ENCODE measurements at regions not wholly inside any gene's neighbourhood (a gene's known extent, or its start where the extent isn't known, plus 50 kb on each side); places are given as distances from the start of the nearest gene placed in this dataset.

- DNase-seq: no peak
Measured at GRCh38 chr18:78006006-78006773, 756.5 kb downstream of the GALR1 start.

DNA sequence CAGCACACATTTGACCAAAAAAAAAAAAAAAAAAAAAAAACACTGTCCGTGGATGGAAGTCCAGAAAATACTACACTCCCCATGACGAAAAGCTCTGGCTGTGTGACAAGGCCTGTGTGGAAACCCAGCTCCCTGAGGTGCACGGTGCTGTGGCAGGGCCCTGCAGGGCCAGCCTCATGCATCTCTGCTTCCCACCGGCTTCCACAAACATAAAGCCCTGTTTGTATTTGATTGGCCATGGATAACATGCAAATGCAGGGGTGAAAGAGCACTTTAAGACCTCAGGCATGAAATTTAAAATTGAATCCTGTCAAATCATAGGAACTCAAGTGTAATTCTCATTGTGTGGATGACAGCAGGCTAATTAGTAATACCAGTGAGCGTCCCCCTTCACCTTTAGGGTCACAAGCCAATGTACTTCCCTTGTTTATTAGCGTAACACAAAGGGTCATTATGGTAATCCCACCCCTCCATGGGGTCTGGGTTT, 757.2 kb downstream of the GALR1 start:
- no peak for DNase-seq

- DNase-seq: no peak
Measured at GRCh38 chr18:78010363-78010762, 760.7 kb downstream of the GALR1 start.

- DNase-seq: no peak
Measured at GRCh38 chr18:78017869-78018268, 768.2 kb downstream of the GALR1 start.

DNA sequence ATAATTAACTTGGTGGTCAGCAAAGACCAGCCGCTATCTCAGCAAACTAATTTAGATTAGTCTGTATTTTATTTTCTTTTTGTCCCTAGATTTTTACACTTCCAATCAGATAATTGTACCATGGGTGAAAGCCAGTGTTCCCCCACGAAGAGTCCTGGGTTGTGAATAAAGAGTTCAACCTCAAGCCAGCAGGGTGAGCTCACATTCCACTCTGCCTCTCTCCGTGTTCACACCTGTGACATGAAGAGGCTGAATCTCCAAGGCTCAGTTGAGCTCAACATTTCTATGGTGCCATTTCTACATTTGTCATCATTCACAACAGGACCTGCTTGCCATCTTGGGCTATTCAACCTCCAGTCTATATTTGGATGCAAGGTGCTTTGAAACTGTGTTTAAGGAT, 771.5 kb downstream of the GALR1 start:
- no peak for DNase-seq

- no peak for DNase-seq
Measured at GRCh38 chr18:78031589-78031988, 781.9 kb downstream of the GALR1 start.

DNA sequence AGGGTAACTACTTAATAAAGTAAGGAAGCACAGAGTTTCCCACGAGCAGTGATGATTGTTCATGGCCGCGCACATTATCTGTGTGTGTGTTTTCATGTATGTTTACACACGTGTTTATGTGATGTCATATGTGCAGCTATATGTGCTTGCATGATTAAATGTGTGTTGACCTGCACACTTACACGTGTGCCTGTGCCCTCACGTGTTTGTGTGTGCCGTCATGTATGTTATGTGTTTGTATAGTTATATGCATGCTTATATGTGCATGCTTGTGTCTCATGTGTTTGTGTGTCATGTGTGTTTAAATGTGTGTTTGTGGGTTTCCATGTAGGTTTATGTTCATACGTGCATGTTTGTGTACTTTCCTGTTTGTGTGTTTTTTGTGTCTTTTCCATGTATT, 782.3 kb downstream of the GALR1 start:
- no peak for DNase-seq

DNA sequence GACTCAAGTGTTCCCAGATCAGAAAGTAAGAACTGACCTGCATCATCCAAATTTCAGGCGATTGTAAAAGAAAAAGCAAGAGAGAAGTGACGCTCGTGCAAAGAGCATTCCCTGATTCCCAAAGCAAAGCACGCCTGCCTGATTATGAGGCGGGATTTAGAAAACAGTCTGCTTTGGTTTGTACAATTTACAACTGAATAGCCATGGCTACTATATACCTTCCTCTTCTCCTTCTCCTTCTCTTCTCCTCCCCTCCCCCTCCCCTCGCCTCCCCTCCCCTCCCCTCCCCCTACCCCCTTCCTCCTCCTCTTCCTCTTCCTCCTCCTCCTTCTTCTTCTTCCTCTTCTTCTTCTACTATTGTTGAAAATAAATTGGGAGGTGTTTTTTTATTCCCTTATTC, 782.9 kb downstream of the GALR1 start:
- no peak for DNase-seq

GRCh38 chr18:78034755-78035154, 785.1 kb downstream of the GALR1 start:
- DNase-seq: no peak

- no peak for DNase-seq
Measured at GRCh38 chr18:78041218-78041617, 791.6 kb downstream of the GALR1 start.

DNA sequence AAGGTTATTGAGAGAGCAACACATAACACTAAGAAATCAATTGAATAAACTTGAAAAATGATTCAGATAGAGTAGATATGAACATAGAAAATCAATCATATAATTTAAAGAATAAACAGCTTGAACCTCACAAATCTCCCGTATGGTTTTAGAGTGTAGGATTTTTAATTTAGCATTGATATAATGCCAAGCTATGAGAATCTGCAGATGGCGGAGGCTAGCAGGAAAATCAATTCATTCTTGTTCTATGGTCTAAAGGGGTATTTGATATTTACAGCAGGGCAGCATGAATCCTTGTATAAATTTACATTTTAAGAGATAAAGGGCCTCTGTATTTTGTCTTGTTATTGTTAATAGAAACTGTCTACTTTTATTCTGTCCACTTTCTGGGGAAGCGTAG, 797.0 kb downstream of the GALR1 start:
- no peak for DNase-seq

DNA sequence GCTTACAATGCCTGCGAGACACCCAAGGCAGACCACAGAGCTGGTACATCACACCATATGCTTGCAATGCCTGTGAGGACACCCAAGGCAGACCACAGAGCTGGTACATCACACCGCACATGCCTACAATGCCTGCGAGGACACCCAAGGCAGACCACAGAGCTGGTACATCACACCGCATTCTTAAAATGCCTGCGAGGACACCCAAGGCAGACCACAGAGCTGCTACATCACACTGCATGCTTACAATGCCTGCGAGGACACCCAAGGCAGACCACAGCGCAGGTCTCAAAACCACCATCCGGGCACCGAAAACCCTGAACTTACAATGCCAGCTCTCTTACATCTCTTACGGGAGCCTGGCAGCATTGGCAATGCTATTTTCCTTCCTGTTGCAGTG, 799.6 kb downstream of the GALR1 start:
- DNase-seq: no peak

GRCh38 chr18:78054801-78055200, 805.2 kb downstream of the GALR1 start:
- DNase-seq: no peak

DNA sequence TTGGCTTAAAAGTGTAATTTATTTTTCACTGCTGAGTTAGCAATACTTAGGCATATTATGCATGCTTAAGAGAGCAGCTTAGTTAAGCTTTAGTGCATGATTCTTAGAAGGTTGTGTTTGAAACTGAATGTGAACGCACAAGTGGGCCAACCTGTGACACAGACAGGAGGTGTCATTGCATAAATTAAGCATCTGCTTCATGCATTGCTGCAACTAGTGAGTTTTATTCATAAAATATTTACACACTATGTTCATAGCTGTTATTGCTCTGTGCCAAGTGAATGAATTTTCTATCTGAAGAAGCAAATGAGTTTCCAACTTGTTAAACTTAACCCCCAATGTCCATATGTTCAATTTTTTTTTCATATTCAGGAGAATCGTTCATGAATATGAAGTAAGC, 806.4 kb downstream of the GALR1 start:
- DNase-seq: no peak

- DNase-seq: no peak
Measured at GRCh38 chr18:78069784-78070664, 820.4 kb downstream of the GALR1 start.

- no peak for DNase-seq
Measured at GRCh38 chr18:78071166-78071710, 821.6 kb downstream of the GALR1 start.

DNA sequence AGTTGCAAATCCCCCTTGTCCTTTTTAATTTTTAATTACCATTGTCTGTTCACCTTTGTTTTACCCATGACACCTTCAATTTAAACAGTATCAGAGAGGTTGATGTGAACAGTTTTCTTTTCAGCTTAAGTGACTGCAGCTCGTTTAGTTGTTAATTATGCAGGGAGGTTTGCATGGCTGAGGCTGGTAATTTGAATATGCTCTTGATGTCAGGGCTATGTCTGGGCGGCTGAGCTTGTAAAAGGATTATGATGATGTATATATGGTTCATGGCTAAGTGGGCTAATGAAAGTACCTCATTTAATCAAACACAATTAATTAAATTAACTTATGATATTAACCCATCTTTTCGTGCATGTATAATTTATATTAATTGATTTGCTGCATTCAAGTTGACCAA, 822.1 kb downstream of the GALR1 start:
- DNase-seq: no peak

GRCh38 chr18:78072375-78072774, 822.7 kb downstream of the GALR1 start:
- DNase-seq: no peak

DNA sequence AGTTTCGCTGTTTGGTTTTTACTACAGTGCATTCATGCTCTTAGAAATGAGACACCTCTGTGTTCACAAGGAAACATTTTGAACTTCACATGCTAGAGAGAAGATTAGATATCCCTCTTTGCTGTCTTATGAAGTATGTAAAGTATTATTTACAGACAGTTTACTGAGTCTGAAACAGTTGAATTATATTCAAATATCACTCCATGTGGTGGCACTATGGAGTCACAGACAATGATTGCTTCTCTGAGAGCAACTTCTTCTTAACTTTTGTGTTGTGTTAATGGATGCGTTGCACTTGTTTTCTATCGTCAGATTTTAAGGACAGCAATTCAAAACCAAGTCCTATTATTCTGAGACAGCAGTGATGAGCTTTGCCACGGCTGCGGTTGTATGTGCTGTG, 823.6 kb downstream of the GALR1 start:
- no peak for DNase-seq

DNA sequence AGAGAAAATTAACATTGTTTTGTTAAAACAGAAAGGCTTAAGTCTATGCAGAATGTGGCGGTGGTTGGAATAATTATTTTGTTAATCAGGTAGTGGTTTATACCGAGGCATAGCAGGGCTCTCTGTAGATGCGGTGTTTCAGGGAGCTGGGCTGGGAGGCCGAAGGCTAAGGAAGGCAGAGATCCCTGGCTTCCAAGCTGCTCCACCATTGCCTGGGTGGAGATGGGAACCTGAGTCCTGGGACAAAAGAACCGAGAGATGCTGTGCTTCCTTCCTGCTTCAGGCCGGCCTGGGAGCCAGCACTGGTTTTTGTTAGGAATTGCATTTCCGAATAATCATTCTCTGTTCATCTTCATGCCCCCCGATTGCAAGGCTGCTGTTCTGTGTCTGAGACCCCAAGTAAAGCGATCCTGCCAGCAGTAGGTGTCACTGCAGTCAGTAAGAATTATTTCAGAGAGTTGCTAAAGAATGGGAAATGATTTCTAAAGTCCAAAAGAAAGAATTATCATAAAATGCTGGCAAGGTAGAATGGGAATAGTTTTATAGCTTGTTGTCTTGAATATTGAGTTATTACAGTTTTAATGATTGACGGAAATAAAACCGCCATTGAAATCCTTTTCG, 824.9 kb downstream of the GALR1 start:
- DNase-seq: no peak

- DNase-seq: no peak
Measured at GRCh38 chr18:78080081-78080480, 830.4 kb downstream of the GALR1 start.

DNA sequence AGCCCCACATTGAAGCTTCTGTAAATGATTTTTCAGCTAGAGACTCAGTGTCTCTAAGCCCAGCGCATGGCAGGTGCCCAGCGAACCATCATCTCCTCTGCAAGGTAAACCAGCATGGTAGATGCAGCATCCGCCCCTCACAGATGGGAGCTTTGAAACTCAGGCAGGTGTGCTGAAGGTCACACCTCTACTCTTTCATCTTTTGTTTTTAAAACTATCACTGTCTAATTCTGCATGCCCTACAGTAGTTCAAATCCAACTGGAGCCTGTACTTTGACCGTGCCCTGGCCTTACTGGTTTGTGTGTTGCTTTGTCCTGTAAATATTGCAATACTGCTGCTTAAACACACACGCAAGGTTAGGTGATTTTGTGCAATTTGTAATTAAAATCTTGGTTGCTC, 831.1 kb downstream of the GALR1 start:
- no peak for DNase-seq

- DNase-seq: no peak
Measured at GRCh38 chr18:78082816-78083215, 833.2 kb downstream of the GALR1 start.

All from NCI-H1436 (cell line).